GM20000 (cell line): ENCODE measurements at regions not wholly inside any gene's neighbourhood (a gene's known extent, or its start where the extent isn't known, plus 50 kb on each side); places are given as distances from the start of the nearest gene placed in this dataset.

ENCODE experiments used
- DNase-seq: peaks from one replicate; pipeline ENCODE4 v3.0.0; 2012; ENCODE audit warnings: low spot score
- TF ChIP-seq, protein P1 (sequence below): IDR thresholded peaks from 2 replicates; pipeline ENCODE4 v1.5.1; 2012; ENCODE audit warnings: mild to moderate bottlenecking, control low read depth; ENCODE audit errors: extremely low read depth, missing control alignments

GRCh38 chr11:43554148-43554473, 126.4 kb upstream of the HSD17B12 start:
- DNase-seq: no peak
- TF ChIP-seq, protein P1, sequence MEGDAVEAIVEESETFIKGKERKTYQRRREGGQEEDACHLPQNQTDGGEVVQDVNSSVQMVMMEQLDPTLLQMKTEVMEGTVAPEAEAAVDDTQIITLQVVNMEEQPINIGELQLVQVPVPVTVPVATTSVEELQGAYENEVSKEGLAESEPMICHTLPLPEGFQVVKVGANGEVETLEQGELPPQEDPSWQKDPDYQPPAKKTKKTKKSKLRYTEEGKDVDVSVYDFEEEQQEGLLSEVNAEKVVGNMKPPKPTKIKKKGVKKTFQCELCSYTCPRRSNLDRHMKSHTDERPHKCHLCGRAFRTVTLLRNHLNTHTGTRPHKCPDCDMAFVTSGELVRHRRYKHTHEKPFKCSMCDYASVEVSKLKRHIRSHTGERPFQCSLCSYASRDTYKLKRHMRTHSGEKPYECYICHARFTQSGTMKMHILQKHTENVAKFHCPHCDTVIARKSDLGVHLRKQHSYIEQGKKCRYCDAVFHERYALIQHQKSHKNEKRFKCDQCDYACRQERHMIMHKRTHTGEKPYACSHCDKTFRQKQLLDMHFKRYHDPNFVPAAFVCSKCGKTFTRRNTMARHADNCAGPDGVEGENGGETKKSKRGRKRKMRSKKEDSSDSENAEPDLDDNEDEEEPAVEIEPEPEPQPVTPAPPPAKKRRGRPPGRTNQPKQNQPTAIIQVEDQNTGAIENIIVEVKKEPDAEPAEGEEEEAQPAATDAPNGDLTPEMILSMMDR: no peak

DNA sequence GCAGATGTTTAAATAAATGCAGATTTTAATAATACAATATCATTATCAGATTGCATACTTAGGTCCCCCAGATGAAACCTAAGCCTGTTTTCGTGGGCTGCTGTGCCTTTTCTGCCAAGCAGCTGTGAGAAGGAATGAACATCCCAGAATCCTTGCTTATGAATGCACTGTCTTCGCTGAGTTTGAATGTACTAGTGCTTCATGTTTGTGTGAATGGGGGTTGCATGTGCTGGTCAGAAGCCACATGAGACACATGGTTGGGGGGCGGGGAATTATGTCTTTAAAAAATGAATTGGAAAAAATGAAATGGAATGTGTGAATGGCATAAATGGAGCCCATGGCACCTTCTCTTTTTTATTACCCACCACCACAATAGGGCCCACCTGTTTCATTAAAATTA, 125.4 kb upstream of the HSD17B12 start:
- DNase-seq: no peak
- TF ChIP-seq, protein P1: no peak

DNA sequence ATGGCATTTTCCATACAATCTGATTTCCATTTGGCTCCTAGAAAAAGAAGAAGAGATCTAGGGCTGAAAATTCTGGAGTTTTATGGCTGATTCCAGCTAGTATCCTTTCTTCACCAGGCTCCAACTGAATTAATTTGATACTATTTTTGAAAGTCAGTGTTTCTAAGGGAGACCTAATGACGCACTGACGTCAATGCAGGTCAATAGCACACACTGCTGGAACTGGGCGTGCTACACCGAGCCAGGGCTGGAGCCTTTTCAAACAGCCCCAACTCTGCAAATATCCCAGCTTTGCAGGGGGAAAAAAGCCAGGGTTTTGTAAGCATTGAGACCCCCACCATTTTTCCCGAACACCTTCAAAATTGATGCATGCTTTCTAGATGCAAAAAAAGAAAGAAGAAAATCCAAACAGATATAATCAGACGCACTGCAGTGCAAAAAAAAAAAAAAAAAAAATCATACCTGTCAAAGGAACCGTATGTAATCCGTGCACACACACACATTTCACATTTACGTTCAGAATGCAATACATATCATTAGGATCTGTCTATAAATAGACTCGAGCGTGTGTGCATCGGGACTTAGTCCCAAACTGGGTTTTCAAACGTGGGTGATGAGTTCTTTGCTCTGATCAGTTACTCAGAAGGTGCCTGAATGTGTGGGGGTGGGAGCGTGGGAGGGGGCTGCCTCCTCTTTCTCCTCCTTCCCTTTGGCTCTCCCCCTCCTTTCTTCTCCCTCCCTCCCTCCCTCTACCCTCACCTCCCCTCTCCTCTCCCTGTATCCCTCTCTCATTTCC, 124.5 kb upstream of the HSD17B12 start:
- TF ChIP-seq, protein P1: no peak
- DNase-seq: no peak

DNA sequence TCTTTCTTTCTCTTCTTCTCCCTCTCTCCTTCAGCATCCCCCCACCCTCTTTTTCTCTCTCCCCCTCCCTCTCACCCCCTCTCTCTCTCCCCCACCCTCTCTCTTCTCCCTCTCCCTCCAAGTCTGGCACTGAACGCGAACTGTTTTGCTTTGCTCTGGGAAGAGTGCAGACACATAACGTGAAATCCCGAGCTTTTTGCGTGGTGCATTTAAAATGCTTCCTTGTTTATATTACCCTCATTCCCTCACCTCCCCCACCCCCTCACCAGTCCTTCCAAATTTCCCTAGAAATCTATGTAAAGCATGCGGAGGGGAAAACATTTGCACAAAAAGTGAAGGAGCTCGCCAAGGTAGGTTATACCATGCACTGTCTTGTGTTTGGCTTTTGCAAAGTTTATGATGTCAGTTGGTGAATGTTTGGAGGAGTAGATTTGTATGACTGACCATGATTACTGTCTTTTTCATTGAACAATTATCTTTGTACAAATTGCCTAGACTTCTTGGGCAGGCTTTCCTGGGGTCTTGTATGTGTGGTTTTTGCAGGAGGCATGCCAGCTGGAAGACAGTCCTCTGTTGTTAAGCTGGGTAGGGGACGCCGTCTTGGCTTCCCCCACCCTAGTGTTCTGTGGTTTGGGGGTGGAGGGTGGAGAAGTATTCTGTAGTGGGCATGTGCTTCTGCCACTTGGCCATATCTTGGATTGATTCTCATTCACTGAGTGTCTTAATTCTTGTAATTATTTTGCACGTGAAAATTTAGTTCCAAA, 123.7 kb upstream of the HSD17B12 start:
- no peak for DNase-seq

DNA sequence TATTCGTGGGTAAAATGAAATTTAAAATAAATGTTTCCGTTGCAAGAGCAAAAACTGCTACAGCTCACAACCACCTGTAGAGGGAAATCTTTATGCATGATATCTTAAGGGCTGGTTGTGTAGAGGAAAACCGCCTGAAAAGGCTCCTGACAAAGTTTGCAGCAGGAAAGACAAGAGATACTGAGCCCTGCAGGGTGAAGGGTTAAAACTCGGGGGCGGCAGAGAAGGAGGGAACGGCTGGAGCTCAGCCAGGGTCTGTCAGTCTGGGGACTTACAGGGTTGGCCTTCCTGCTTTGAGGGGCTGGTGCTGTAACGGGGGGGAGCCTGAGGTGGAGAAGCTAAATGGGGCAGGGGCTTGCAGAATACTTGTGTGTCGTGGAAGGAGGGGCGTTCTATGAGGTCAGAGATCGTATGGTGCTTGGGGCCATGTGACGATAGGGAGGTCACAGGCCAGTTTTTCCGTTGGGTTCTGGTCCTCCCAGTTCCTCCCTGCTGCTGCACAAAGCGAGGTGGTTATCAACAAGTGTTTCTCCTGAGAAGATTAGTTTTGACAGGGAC, 122.9 kb upstream of the HSD17B12 start:
- DNase-seq: no peak
- TF ChIP-seq, protein P1: no peak

More for the DNA sequence above, 123.7 kb upstream of the HSD17B12 start:
- TF ChIP-seq, protein P1: no peak

GRCh38 chr11:43558146-43558545, 122.4 kb upstream of the HSD17B12 start:
- no peak for DNase-seq
- TF ChIP-seq, protein P1: no peak

DNA sequence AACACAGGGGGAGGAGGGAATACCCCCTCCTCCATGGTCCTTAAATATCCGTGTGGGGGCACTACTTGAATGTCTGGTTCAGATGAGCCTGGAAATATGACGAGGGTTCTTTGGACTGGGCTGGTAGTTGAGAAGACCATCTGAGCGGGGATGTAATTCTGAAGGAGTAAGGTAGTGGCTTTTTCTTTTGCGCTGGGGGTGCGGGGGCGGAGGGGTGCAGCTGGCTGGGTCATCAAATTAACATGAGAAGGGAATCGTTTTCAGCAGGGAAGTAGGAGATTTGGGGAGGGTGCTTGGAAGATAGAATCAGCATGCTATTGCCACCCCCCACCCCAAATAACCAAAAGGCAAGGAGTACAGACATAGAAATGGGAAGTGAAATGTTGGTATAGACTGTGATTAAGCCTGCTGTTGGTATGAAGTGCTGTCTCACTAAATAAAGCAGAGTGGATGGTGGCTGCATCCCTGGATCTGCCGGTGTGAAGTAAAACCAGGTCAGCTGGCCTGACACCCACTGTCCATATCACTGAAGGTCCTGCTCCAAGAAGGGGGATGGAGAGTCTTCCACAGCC, 121.9 kb upstream of the HSD17B12 start:
- DNase-seq: no peak
- TF ChIP-seq, protein P1: no peak
